H9 (cell line): ENCODE measurements at regions not wholly inside any gene's neighbourhood (a gene's known extent, or its start where the extent isn't known, plus 50 kb on each side); places are given as distances from the start of the nearest gene placed in this dataset.

Source experiments
- DNase-seq: peaks from one replicate; pipeline ENCODE4 v3.0.0-alpha.2; 2017
- H2AFZ ChIP-seq: one replicate; pipeline ENCODE4 v1.6.1; 2013; ENCODE audit warnings: mild to moderate bottlenecking, low read length, control low read depth, moderate library complexity
- H2AK5ac ChIP-seq: 2 replicates; pipeline ENCODE4 v1.6.1; 2013; ENCODE audit warnings: low read length, control low read depth, mixed read lengths; ENCODE audit not compliant: insufficient read length
- H2BK120ac ChIP-seq: one replicate; pipeline ENCODE4 v1.6.1; 2013; ENCODE audit warnings: low read depth, mild to moderate bottlenecking, low read length, control low read depth, inconsistent platforms; ENCODE audit not compliant: poor library complexity, severe bottlenecking
- H2BK12ac ChIP-seq: 2 replicates; pipeline ENCODE4 v1.6.1; 2013; ENCODE audit warnings: low read length, control low read depth, mixed read lengths, low read depth; ENCODE audit not compliant: insufficient read length
- H2BK15ac ChIP-seq: 2 replicates; pipeline ENCODE4 v1.6.1; 2013; ENCODE audit warnings: low read depth, low read length, control low read depth
- H2BK20ac ChIP-seq: one replicate; pipeline ENCODE4 v1.6.1; 2013; ENCODE audit warnings: low read depth, mild to moderate bottlenecking, low read length, control low read depth, inconsistent platforms; ENCODE audit not compliant: poor library complexity, severe bottlenecking
- H2BK5ac ChIP-seq: 2 replicates; pipeline ENCODE4 v1.6.1; 2013; ENCODE audit warnings: low read length, control low read depth, mixed read lengths; ENCODE audit not compliant: insufficient read length
- H3K14ac ChIP-seq: 2 replicates; pipeline ENCODE4 v1.6.1; 2013; ENCODE audit warnings: low read length, control low read depth; ENCODE audit not compliant: insufficient read depth
- H3K18ac ChIP-seq: 2 replicates; pipeline ENCODE4 v1.6.1; 2013; ENCODE audit warnings: low read depth, mild to moderate bottlenecking, mixed read lengths, low read length, control low read depth; ENCODE audit not compliant: insufficient read length
- H3K23ac ChIP-seq: 2 replicates; pipeline ENCODE4 v1.6.1; 2013; ENCODE audit warnings: low read length, control low read depth, mixed read lengths, low read depth; ENCODE audit not compliant: insufficient read length
- H3K23me2 ChIP-seq: 2 replicates; pipeline ENCODE4 v1.6.1; 2013; ENCODE audit warnings: low read depth, mild to moderate bottlenecking, mixed read lengths, low read length, control low read depth; ENCODE audit not compliant: insufficient read length, poor library complexity, severe bottlenecking
- H3K27ac ChIP-seq: 2 replicates; pipeline ENCODE4 v1.5.1; 2013; ENCODE audit warnings: low read length, control low read depth, mixed read lengths, low read depth; ENCODE audit not compliant: insufficient read length
- H3K27me3 ChIP-seq: 2 replicates; pipeline ENCODE4 v1.6.1; 2013; ENCODE audit warnings: low read length, control low read depth, inconsistent platforms; ENCODE audit not compliant: insufficient read depth
- H3K4ac ChIP-seq: 2 replicates; pipeline ENCODE4 v1.6.1; 2013; ENCODE audit warnings: low read depth, mild to moderate bottlenecking, control low read depth, inconsistent platforms, low read length, moderate library complexity
- H3K4me1 ChIP-seq: 2 replicates; pipeline ENCODE4 v1.6.1; 2013; ENCODE audit warnings: low read length, control low read depth, inconsistent platforms; ENCODE audit not compliant: insufficient read depth
- H3K4me2 ChIP-seq: 2 replicates; pipeline ENCODE4 v1.6.1; 2013; ENCODE audit warnings: low read length, control low read depth, mixed read lengths; ENCODE audit not compliant: insufficient read length, insufficient read depth
- H3K56ac ChIP-seq: 2 replicates; pipeline ENCODE4 v1.6.1; 2013; ENCODE audit warnings: low read depth, mild to moderate bottlenecking, mixed read lengths, low read length, control low read depth; ENCODE audit not compliant: insufficient read length
- H3K79me1 ChIP-seq: 2 replicates; pipeline ENCODE4 v1.6.1; 2013; ENCODE audit warnings: low read depth, mild to moderate bottlenecking, moderate library complexity, low read length, control low read depth, inconsistent platforms; ENCODE audit not compliant: insufficient read depth, poor library complexity, severe bottlenecking
- H3K79me2 ChIP-seq: 2 replicates; pipeline ENCODE4 v1.6.1; 2013; ENCODE audit warnings: low read length, control low read depth, inconsistent platforms; ENCODE audit not compliant: insufficient read depth
- H3K9ac ChIP-seq: 2 replicates; pipeline ENCODE4 v1.6.1; 2013; ENCODE audit warnings: low read length, control low read depth, mixed read lengths; ENCODE audit not compliant: insufficient read length; ENCODE audit errors: extremely low read depth
- H3K9me3 ChIP-seq: one replicate; pipeline ENCODE4 v1.6.1; 2013; ENCODE audit warnings: low read depth, low read length, inconsistent platforms; ENCODE audit not compliant: control insufficient read depth
- H3T11ph ChIP-seq: one replicate; pipeline ENCODE4 v1.6.1; 2013; ENCODE audit warnings: mild to moderate bottlenecking, low read length, control low read depth, inconsistent platforms
- H4K20me1 ChIP-seq: one replicate; pipeline ENCODE4 v1.6.1; 2013; ENCODE audit not compliant: control insufficient read depth, insufficient read length, insufficient read depth
- H4K5ac ChIP-seq: 2 replicates; pipeline ENCODE4 v1.6.1; 2013; ENCODE audit warnings: low read depth, mild to moderate bottlenecking, mixed read lengths, low read length, control low read depth; ENCODE audit not compliant: insufficient read length
- H4K8ac ChIP-seq: replicated peaks from 2 replicates; pipeline ENCODE4 v1.6.1; 2013; ENCODE audit warnings: low read length, control low read depth, mixed read lengths, low read depth; ENCODE audit not compliant: insufficient read length
- H4K91ac ChIP-seq: 2 replicates; pipeline ENCODE4 v1.6.1; 2013; ENCODE audit warnings: low read depth, mild to moderate bottlenecking, moderate library complexity, mixed read lengths, low read length, control low read depth; ENCODE audit not compliant: insufficient read length
- H3K27ac Mint-ChIP-seq, 3 experiments: 2 replicates in 2 of 3; 3 replicates in 1 of 3; pipeline ENCODE4 v1.8.0; 2020 to 2021; ENCODE audit warnings: mixed read lengths in 3 of 3, mild to moderate bottlenecking in 1 of 3, moderate library complexity in 1 of 3
- H3K27me3 Mint-ChIP-seq: 2 replicates; pipeline ENCODE4 v1.8.0; 2021; ENCODE audit warnings: low read depth, mild to moderate bottlenecking, moderate library complexity, mixed read lengths
- H3K36me3 Mint-ChIP-seq, 3 experiments: 2 replicates in 2 of 3; 3 replicates in 1 of 3; pipeline ENCODE4 v1.8.0; 2020 to 2021; ENCODE audit warnings: low read depth in 3 of 3, mixed read lengths in 3 of 3; ENCODE audit not compliant: insufficient read depth in 1 of 3
- H3K4me1 Mint-ChIP-seq, 2 experiments: 2 replicates each; pipeline ENCODE4 v1.8.0; 2020; ENCODE audit warnings: mixed read lengths in 2 of 2
- H3K4me3 Mint-ChIP-seq, 2 experiments: 2 replicates in 1 of 2; 3 replicates in 1 of 2; pipeline ENCODE4 v1.8.0; 2020 to 2021; ENCODE audit warnings: mild to moderate bottlenecking in 2 of 2, mixed read lengths in 2 of 2, moderate library complexity in 1 of 2
- H3K9me3 Mint-ChIP-seq, 2 experiments: 2 replicates in 1 of 2; 3 replicates in 1 of 2; pipeline ENCODE4 v1.8.0; 2020; ENCODE audit warnings: mild to moderate bottlenecking in 2 of 2, mixed read lengths in 2 of 2, moderate library complexity in 1 of 2
- WGBS: extraction: QIAGEN DNeasy Blood & Tissue Kit; methylation state at CpG from one replicate; pipeline ENCODE4 v1.1.7; 2013; ENCODE audit warnings: missing lambda C conversion rate, low lambda C conversion rate, mixed read lengths; ENCODE audit not compliant: insufficient read length; ENCODE audit errors: extremely low coverage; 5-methylcytosine and 5-hydroxymethylcytosine counted together
- TF ChIP-seq, protein P1 (sequence below): fragments of 200-600 bp; sonication (generic); conservative IDR thresholded peaks from 3 replicates; pipeline ENCODE4 v1.8.0; 2021; ENCODE audit warnings: antibody characterized with exemption, mild to moderate bottlenecking

DNA sequence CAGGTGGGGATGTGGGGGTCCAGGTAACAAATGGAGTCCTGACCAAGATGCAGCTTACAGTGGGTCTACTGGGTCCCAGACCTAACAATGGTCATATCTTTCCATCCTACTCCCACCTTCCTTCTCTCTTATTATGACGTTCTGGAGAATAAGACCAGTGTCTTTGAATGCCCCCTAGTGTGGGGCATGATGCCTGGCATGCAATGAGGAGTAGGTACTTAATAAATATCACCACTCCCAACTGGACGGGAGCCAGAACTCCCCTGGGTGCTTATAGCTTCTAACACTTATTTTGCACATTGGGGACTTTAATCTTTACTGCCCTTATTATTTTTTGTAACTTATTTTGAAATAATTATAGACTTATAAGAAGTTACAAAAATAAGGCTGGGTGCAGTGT is 98.2 kb downstream of the NDFIP1 start:
- no peak overlapping the region for H2AFZ ChIP-seq
- H3K27ac ChIP-seq, result no peak overlapping the region
- no peak overlapping the region for H2AK5ac ChIP-seq
- H4K20me1 ChIP-seq, result no peaks in the 10 kb centered on the region
- no peak overlapping the region for H3K4me3 Mint-ChIP-seq
- no peaks in the 10 kb centered on the region for H3K27me3 Mint-ChIP-seq
- H4K8ac ChIP-seq, result no peak overlapping the region
- no peak overlapping the region for H3T11ph ChIP-seq
- H3K79me1 ChIP-seq, result no peaks in the 10 kb centered on the region
- no peaks in the 10 kb centered on the region for H3K9me3 ChIP-seq
- peaks cover 2% of the 10 kb centered on the region; the same call in 1 of the 2 replicates for H3K4me1 ChIP-seq
- no peaks in the 10 kb centered on the region for H3K27me3 ChIP-seq
- H3K23ac ChIP-seq, result no peak overlapping the region
- no peak overlapping the region for H3K14ac ChIP-seq
- no peak overlapping the region for H3K9ac ChIP-seq
- no peak for DNase-seq
- H2BK5ac ChIP-seq, result no peak overlapping the region
- H2BK12ac ChIP-seq, result no peak overlapping the region
- WGBS, result no CpG with 5 or more reads among the region's 2 CpGs
- no peak overlapping the region for H2BK20ac ChIP-seq
- TF ChIP-seq, protein P1, sequence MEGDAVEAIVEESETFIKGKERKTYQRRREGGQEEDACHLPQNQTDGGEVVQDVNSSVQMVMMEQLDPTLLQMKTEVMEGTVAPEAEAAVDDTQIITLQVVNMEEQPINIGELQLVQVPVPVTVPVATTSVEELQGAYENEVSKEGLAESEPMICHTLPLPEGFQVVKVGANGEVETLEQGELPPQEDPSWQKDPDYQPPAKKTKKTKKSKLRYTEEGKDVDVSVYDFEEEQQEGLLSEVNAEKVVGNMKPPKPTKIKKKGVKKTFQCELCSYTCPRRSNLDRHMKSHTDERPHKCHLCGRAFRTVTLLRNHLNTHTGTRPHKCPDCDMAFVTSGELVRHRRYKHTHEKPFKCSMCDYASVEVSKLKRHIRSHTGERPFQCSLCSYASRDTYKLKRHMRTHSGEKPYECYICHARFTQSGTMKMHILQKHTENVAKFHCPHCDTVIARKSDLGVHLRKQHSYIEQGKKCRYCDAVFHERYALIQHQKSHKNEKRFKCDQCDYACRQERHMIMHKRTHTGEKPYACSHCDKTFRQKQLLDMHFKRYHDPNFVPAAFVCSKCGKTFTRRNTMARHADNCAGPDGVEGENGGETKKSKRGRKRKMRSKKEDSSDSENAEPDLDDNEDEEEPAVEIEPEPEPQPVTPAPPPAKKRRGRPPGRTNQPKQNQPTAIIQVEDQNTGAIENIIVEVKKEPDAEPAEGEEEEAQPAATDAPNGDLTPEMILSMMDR, result peak; percentile 24; the same call in 1 of the 3 replicates
- H3K23me2 ChIP-seq, result no peaks in the 10 kb centered on the region
- H2BK15ac ChIP-seq, result no peak overlapping the region
- H2BK120ac ChIP-seq, result no peak overlapping the region
- H3K27ac Mint-ChIP-seq, result 0 out of 7 replicates have a peak overlapping the region, but pooled peaks of 1 of the 3 experiments have one; percentile 62
- no peaks in the 10 kb centered on the region for H3K9me3 Mint-ChIP-seq
- H3K18ac ChIP-seq, result no peak overlapping the region
- H3K4ac ChIP-seq, result no peak overlapping the region
- H4K91ac ChIP-seq, result no peak overlapping the region
- H3K36me3 Mint-ChIP-seq, result no peaks in the 10 kb centered on the region
- peaks cover 43 to 46% of the 10 kb centered on the region in 2 experiments for H3K4me1 Mint-ChIP-seq
- H3K56ac ChIP-seq, result no peak overlapping the region
- no peak overlapping the region for H4K5ac ChIP-seq
- H3K79me2 ChIP-seq, result no peaks in the 10 kb centered on the region
- H3K4me2 ChIP-seq, result no peak overlapping the region
